Right forelimb (tissue), 1 donor: ENCODE measurements at regions not wholly inside any gene's neighbourhood (a gene's known extent, or its start where the extent isn't known, plus 50 kb on each side); places are given as distances from the start of the nearest gene placed in this dataset.
"Not testable (repeated sequence)": the region's sequence is repeated elsewhere in the genome, so short reads cannot be mapped to it uniquely, and the experiment has no call there.

Experiments used
- DNase-seq: peaks from one replicate; pipeline ENCODE4 v3.0.0-alpha.2; 2018

DNA sequence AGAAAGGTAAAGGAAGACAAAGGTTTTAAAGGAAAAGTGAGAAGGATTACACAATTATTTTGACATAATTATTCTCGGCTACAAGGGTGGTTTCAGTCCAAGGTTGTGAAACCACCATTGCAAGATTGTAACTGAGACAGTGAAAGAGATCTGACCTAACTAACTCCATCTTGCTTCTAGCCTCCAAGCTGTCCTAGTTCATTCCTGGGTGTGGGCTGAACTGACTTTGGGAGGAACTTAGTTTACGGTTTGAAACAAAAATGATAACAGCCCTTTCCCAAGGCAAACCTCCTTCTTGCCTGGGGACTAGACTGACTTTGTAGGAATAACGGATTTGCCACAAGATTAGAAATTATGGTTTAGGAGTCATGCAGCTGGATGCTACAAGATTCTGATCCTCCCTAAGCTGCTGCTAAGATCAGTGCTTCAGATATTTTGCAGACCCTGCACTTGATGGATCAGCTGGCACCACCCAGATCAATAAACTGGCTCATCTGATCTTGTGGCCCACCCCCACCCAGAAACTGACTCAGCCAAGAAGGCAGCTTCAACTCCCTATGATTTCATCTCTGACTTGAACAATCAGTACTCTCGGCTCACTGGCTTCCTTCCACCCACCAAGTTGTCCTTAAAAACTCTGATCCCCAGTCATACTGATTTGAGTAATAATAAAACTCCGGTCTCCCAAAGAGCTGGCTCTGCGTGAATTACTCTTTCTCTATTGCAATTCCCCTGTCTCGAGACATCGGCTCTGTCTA lies 57.7 kb upstream of the AADACL2 start:
- DNase-seq = no peak

DNA sequence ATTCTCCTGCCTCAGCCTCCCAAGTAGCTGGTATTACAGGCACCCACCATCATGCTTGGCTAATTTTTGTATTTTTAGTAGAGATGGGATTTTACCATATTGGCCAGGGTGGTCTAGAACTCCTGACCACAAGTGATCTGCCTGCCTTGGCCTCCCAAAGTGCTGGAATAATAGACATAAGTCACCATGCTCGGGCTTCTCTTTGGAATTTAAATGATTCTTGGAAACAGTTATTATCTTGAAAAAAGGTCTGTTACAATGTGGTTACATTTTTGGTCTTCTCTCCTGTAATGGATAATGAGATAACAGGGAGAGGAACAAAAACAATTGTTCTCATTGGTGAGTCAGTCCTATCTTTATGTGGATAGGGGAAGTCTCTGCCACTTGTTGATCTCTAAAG lies 59.8 kb upstream of the AADACL2 start:
- DNase-seq = no peak

DNA sequence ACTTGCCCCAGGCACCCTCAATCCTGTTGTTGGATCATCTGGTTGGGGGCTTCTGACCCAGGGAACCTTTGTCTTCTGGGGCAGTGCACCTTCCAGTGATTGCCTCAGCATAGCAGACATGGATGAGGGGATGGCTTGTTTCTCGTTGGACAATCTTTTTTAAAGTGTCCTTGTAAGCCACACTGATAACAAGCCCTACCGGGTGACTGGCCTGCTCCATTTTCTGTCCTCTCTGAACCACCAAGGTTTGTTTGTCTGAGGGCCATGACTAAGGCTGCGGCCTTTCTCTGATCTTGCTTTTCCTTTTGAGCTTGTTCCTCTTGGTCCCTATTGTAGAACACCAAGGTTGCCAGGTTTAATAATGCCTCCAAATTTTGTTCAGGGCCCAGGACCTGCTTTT lies 66.0 kb upstream of the AADACL2 start:
- DNase-seq = not testable (repeated sequence)

DNA sequence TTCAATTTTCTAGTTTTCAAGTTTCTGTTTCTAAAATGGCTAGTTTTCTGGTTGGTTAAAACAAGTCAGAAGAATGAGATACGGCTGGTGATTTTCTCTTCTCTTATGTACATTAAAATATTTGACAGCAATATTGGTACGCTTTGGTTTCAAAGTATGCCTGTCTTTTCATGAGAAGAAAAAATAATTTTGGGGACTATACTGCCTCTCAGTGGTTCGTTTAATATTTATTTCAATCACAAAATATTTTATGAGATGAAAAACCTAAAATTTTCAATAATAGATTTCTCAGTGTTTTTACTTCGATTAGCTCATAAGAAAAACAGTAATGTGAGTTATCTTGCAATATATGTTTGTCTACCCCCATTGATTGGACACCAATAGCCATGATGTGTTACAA lies 72.8 kb upstream of the AADACL2 start:
- no peak for DNase-seq

DNA sequence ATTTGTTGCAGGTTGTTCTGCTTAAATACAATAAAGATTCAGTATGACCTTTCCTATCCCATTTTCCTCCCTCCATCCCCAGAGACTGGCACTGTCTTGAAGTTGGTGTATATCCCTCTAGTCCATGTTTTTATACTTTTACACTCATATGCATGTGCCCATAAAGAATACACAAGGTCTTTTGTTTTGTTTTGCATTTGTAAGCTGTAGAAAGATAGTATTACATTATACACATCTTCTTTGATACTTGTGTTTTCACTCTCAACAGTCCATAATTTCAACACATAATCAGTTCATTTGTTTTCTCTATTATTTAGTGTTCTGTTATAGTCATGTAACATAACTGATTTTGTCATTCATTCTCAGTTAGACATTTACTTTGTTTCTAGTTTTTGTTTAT lies 88.7 kb upstream of the AADACL2 start:
- no peak for DNase-seq

DNA sequence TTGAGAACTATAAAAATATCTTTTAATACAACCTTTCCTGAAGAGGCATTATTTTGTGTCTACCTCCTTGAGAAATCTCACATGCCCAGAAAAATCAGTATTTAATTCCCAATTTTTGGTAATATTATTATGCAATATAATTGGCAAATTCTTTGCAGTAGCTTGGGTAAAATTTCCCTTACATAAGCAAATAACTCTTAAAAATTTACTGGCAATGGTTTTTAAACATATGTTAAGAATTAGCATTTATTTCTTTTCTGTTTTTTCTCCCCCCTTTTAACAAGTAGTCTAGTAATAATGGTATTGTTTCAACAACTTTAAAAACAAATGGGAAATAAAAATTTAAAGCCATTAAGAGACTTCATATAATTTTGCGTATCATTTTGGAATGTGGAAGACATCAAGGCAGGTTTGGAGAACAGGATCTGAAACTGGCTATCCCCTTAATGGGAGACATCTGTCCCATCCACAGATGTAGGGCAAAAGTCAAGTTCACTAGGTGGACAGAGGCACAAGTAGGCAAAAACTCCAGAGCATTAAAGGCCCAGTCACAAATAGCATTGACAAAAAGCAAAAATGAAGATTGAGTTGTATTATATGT lies 89.6 kb upstream of the AADACL2 start:
- no peak for DNase-seq

DNA sequence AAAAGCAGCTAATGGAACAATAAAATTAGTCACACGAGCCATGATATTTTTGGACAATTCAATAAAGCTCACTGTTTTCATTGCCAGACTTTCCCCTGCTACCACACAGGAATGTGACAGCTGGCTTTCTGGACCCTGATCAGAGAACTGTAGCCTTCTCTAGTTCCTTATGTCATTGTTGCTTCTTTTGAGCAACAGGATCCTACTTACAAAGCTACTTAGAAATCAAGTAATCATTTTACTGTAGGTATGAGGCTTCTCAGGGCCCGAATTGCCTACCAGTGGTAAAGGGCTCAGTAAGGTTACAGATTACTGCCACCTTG lies 94.3 kb upstream of the AADACL2 start:
- DNase-seq = peak; percentile 46

DNA sequence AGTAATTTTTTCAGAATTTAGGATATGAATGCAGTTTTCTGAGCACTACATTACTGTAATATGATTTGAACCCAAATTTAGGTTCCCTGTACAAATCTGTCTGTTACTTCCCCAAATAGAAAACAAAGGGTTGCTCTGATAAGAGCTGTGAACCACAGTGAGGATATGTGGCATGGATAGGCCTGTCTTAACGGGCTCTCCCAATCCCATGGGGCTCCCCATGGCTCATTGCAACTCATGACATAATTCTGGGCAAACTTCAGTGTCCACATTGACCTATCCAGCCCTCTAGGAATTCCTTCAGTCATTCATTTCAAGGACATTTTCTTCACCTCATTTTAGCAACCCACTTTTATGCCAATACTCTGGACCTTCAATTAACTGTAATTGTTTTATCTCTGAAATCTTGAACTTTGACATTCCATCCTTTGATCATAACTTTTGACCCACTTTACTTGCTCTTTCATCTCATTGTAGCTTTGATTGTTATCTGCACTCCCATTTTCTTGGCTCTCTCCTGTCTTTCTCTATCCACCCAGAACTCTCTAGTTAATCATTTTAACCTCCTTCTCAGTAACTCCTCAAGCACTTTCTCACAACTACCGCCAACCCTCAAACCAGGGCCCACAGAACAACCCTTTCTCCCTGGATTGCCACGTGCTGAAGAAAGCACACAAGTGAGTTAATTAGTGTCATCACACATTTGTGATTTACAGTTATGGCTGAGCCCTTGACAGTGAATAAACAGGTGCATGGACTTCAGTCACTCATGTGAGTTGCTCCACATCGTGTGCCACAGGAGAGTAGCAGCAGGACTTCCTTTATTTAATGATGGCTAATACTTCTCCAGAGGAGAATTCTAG lies 94.9 kb upstream of the AADACL2 start:
- no peak for DNase-seq

DNA sequence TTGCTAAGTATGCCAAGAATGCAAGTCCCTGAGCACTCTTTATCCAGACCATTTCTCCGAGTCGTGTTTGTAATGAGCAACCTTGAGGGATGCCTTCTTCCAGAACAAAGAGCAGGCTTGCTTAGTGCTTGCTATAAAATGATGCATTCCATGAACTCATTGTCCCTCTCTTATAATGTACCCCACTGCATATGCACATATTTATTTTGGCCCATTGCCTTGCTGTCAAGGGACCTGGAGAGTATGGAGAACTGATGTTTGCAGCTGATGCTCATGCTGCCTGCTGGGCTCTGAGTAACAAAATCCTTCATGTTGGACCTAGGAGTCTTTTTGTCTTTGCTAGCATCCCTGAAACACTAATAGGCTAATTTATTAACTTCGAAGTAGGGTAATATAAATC lies 97.8 kb upstream of the AADACL2 start:
- DNase-seq = no peak

DNA sequence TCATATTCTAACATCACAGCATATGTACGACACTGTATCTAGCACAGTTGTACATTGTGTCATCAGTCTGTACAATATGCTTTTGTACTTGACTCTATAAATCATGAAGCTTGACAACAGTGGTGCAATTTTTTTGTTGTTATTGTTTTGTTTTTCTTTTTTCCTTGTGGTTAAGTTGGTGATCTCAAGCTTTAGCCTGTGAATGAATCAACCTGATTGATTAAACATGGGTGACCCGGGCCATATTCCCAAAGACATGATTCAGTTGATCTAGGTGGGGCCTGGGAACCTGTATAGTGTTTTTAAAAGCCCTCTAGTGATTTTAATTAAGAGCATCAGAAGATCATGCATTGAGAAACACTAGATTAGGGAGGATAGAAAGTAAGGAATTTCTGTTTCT lies 101.8 kb upstream of the AADACL2 start:
- no peak for DNase-seq

DNA sequence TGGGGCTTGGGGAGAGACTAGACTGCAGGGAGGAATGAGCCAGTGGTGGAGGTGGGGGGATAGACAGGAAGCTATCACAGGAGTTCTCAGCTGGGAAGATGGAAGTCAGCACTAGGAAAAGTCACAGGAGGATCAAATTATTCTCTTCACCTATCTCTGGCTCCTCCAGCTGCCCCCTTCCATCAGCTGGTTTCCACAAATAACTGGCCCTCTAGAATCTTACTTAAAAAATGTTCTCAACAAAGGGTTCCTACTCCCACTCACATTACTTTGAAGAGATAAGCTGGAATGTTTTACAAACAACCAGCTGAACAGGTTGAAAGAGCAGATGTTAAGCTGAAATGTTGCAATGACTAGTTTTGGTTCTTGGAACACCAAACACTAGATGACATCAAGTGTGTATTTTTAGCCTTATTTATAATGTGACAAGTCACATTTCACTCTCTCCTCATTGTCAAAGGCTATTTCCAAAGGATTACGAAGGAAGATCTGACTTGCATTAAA lies 102.7 kb upstream of the AADACL2 start:
- peak; percentile 45 for DNase-seq

DNA sequence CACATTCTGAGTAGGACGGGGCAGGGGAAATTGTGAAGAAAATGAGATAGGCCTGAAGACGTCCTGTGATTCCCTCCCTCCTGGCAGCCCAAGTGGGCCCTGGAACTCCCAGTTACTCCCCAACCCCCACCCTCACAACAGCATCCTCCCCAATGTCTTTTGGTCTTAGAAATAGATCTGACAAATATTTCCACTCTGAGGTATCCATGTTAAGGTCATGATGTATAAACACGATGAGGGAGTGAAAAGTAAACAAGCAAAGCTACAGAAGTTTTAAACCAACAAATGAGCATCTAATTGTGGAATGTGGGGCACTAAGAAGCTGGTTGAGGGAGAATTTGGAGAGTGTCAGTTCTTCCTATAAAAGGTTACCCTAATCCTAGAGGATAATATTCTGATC lies 103.7 kb upstream of the AADACL2 start:
- DNase-seq = no peak

DNA sequence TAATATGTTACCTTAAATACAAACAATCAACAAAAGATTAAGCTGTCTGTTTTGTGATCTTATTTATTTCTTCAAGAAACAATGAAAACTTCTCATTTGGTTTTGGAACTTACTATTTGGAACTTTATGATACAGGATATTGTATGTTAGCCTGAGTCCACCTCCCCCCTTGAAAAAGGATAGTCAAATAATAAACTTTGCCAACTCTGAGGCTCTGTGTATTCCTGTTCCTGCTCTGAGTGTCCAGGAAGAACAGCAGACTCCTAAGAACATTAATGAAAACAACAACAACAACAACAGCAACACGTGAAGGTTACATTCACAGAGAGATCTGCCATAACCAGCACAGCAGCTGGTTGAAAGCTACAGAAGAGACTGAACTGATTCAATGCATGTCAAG lies 108.1 kb upstream of the AADACL2 start:
- peak; percentile 45 for DNase-seq

DNA sequence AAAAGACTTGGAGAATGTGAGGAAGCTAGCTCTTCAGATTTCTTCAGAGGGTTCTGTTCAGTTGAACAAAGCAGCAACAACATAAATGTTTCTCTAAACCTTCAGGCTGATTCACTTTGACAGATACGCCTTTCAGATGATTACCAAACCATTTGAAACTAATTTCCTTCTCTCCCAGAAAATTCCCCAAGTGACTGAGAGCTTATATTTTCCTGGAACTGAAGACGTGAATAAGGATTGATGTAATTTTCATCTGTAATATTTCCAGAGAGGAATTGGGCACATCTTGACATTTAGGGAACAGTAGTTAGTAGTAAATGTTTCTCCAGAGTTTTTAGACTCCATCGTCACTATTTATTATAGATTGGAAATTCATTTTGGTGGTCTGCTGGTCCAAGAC lies 108.6 kb upstream of the AADACL2 start:
- no peak for DNase-seq

DNA sequence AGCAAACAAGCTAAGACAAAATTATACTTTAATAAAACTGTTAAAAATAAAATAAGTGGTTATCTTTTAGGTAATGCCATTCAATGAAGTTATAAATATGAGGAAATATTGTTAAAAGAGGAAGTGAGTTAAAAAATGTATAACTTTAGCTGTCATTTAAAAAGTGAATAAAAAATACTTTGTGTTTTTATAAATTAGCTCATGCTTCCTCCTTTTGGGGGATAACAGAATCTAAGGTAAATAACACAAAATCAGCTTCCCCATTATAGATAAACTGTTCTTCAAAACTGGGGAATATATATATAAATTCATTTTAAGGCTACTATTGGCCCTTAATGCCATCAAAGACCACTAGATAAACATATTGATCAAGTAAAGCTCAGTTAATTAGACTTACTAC lies 113.7 kb upstream of the AADACL2 start:
- no peak for DNase-seq

DNA sequence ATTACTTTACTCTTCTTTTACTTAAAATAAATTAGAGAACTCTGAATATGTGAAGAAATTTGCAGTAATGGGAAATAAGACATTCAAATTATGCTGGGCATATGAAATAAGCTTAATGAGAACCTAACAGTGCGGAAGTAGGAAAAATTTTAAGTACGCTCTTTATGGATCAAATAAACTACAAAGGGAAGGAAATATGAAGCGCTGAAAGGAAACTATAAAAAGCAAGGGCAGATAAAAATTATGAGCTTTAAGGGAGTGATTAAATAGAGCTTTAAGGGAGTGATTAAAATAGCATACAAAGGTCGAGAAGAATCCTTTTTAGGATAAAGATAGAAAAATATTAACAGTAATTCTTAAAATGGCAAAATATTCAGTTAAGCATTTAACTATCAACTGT lies 118.3 kb upstream of the AADACL2 start:
- no peak for DNase-seq

DNA sequence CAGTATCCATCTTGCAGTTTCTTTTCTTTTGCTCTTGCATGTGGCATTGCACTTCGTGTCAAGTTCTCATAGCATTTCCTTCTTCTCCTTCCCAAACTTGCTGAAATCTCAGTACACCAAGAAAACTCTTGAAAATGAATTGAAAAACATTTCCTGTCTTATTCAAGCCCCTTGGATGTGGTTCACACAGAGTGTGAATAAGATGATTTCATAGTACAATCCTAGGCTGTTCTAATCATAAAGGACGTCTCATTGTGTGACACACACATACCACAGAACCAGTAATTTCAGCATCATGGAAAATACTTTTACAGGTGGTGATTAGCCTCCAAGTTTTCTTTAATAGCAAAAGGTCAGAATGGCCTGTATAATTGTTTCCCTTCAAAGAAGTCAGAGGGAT lies 121.6 kb upstream of the AADACL2 start:
- no peak for DNase-seq

DNA sequence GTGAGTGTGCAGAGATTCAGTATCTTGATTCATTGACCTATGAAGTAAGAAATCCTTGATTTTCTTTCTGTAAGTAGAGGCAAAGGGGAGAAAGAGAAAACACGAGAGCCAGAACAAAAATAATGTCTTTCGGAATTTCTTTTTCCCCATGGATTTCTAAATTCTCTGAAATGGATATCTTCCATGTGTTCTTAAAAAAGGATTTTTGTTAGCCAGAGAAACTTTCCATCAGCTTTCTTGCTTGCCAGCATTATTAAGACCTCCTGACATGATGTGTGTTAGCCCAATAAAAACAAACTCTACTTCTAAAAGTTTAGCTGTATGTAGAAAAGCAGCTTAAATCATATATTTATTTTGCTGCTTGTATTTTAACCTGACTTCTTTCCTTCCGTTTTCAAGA lies 122.3 kb upstream of the AADACL2 start:
- DNase-seq = no peak

DNA sequence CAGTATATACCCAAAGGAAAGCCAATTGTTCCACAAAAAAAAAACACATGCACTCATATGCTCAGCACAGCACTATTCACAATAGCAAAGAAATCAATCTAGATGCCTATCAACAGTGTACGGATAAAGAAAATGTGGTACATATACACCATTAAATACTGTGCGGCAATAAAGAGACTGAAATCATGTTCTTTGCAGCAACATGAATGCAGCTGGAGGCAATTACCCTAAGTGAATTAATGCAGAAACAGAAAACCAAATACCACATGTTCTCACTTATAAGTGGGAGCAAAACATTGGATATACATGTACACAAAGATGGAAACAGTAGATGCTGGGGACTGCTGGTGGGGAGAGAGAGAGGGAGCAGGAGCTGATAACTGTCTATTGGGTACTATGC lies 124.2 kb upstream of the AADACL2 start:
- no peak for DNase-seq

DNA sequence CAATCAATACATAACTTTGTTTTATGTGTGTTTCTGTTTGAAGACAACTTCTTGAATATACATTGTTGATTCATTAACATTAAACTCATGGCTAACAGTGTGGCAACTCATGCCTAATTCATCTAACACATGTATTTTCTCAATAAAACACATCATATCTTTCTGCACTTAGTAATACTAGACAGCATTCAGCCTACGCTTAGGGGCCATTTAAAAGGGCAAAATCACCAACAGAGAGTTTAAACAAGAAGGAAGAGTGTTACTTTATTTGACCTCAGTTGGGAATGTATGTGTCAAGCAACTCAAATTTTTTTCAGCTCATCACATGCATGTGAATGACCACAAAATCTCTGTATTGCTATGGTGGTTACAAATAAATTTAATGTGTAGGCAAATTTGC lies 128.8 kb upstream of the AADACL2 start:
- no peak for DNase-seq

DNA sequence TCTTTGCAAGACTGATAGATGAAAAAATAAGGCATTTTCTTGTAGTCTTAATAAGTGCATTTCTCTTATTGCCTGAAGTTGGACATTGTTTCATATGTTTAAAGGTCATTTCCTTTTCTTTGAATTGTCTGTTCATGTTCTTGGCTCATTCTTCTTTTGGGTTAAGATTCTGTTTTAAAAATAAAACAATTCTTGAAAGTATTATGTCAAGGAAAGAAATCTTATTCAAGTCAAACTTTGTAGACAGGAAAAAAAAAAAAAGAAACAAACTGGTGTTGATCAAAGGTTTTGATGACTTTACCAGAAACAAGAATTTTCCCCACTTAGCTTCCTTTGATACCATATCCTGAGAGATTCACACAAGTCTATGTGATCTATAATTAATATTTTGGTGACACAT lies 132.9 kb upstream of the AADACL2 start:
- DNase-seq = no peak

DNA sequence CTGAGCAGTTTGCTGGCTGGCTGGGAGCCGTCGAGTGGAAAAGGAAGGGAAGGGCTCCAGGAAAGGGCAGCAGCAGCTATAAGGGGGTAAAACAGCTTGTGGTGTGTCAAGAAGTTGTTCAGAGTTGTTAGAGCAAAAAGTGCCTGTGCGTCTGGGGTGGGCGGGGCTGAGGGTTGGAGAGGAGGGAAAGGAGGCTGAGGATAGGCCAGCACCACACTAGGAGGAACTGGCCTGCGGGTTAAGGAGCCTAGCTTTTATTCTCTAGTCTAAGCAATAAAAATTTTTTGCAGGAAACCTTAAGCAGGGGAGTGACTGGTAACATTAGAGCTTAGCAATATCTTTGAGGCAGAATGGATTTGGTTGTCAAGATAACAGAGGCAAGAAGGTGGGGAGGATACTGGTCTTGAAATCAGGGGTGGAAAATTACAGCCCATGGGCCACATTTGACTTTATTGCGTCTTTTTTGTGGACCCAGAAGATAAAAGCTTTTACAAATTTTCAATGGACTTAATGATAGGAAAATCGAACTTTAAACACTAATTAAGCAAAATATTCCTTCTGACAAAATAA lies 134.5 kb upstream of the AADACL2 start:
- no peak for DNase-seq

DNA sequence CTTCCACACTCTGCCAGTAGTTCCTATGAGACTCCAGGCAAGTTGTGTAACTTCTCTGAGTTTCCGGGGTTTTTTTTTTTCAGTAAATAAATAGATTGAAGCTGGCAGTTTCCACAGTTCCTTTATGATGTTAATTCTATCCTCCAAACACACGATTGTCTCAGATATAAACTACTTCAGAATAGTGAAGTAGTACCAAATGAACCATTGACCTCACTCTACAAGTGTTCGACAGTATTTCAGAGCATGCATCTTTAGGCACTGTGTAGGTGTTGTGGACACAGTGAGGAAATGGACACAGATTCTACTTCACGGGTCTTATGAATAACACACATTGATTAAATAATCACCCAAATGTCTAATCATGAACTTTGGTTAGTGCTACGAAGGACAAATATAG lies 136.1 kb upstream of the IGSF10 start:
- no peak for DNase-seq

DNA sequence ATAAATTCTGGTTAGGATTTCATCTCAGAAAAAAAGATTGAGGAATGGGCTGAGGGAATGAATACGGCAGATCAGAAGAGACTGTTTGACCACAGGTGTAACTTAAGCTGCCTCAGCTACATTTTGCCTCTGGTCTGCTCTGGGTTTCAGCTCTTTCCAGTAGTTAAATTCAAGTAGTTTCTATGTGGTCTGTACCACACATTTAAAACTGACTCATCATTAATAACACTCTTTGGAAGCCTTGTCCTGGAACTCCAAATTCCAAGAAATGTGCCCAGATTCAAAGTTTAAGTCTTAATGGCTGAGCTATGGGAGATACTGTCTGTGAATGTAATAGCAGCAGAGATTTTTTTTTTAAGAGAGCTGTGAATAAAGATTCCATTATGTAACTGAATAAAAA lies 133.1 kb upstream of the IGSF10 start:
- DNase-seq = no peak
